ENCODE measurements at regions not wholly inside any gene's neighbourhood (a gene's known extent, or its start where the extent isn't known, plus 50 kb on each side); places are given as distances from the start of the nearest gene placed in this dataset.

- POLR2A ChIA-PET, result no interaction called here
- CTCF ChIA-PET, result no interaction called here
- TF ChIP-seq ZNF384 (IDR thresholded peaks at IDR 0.05) (no peak), PKNOX1 (IDR thresholded peaks at IDR 0.05) (no peak), FOXK2 (IDR thresholded peaks at IDR 0.05) (no peak), NFRKB (IDR thresholded peaks at IDR 0.05) (no peak), HDGF (IDR thresholded peaks at IDR 0.05; ENCODE audit: borderline replicate concordance) (no peak)
- no peak for DNase-seq (ENCODE audit: extremely low spot score)
Observed at GRCh38 chrX:13180807-13181206, 136.4 kb upstream of the FAM9C start.

GRCh38 chrX:13179586-13179985, 135.2 kb upstream of the FAM9C start:
- ChIA-PET CTCF (no interaction called here), POLR2A (no interaction called here)
- TF ChIP-seq SUZ12 (IDR thresholded peaks at IDR 0.05) (no peak), FOXK2 (IDR thresholded peaks at IDR 0.05) (no peak), ARNT (IDR thresholded peaks at IDR 0.05) (no peak), FOXA1 (IDR thresholded peaks at IDR 0.05) (no peak), NFRKB (IDR thresholded peaks at IDR 0.05) (no peak), FOXM1 (IDR thresholded peaks at IDR 0.05; ENCODE audit: borderline replicate concordance) (no peak), HDGF (IDR thresholded peaks at IDR 0.05; ENCODE audit: borderline replicate concordance) (no peak), BHLHE40 (IDR thresholded peaks at IDR 0.05; ENCODE audit: borderline replicate concordance) (no peak), TARDBP (IDR thresholded peaks at IDR 0.05) (no peak)

GRCh38 chrX:13179100-13179499, 134.7 kb upstream of the FAM9C start:
- DNase-seq (ENCODE audit: extremely low spot score), result no peak
- ChIA-PET POLR2A (no interaction called here), CTCF (no interaction called here)
- TF ChIP-seq ELF4 (IDR thresholded peaks at IDR 0.05) (no peak), NFRKB (IDR thresholded peaks at IDR 0.05) (no peak), CTBP1 (IDR thresholded peaks at IDR 0.05; ENCODE audit: borderline replicate concordance) (no peak), LEF1 (IDR thresholded peaks at IDR 0.05; ENCODE audit: borderline replicate concordance) (no peak), FOXA1 (IDR thresholded peaks at IDR 0.05) (no peak)

More at GRCh38 chrX:13179586-13179985, 135.2 kb upstream of the FAM9C start:
- no peak for DNase-seq (ENCODE audit: extremely low spot score)

- DNase-seq (ENCODE audit: extremely low spot score), result no peak
- ChIA-PET CTCF (no interaction called here), POLR2A (no interaction called here)
- TF ChIP-seq FOXM1 (IDR thresholded peaks at IDR 0.05; ENCODE audit: borderline replicate concordance), result no peak
- TF ChIP-seq ARNT (IDR thresholded peaks at IDR 0.05), result no peak
- no peak for TF ChIP-seq ZNF384 (IDR thresholded peaks at IDR 0.05)
- TF ChIP-seq ELF4 (IDR thresholded peaks at IDR 0.05), result no peak
- TF ChIP-seq SUZ12 (IDR thresholded peaks at IDR 0.05), result no peak
- TF ChIP-seq BHLHE40 (IDR thresholded peaks at IDR 0.05; ENCODE audit: borderline replicate concordance), result no peak
- no peak for TF ChIP-seq FOXA1 (IDR thresholded peaks at IDR 0.05)
- no peak for TF ChIP-seq PKNOX1 (IDR thresholded peaks at IDR 0.05)
- no peak for TF ChIP-seq CTBP1 (IDR thresholded peaks at IDR 0.05; ENCODE audit: borderline replicate concordance)
- no peak for TF ChIP-seq TARDBP (IDR thresholded peaks at IDR 0.05)
- TF ChIP-seq HDGF (IDR thresholded peaks at IDR 0.05; ENCODE audit: borderline replicate concordance), result no peak
Observed at GRCh38 chrX:13177921-13178566, 133.6 kb upstream of the FAM9C start.

GRCh38 chrX:13175056-13175455, 130.6 kb upstream of the FAM9C start:
- TF ChIP-seq FOXK2 (IDR thresholded peaks at IDR 0.05) (no peak), FOXA1 (IDR thresholded peaks at IDR 0.05) (no peak), TARDBP (IDR thresholded peaks at IDR 0.05) (no peak), HDGF (IDR thresholded peaks at IDR 0.05; ENCODE audit: borderline replicate concordance) (no peak), L3MBTL2 (conservative IDR thresholded peaks at IDR 0.05) (no peak), PKNOX1 (IDR thresholded peaks at IDR 0.05) (no peak), NFRKB (IDR thresholded peaks at IDR 0.05) (no peak)
- POLR2A ChIA-PET, result no interaction called here
- CTCF ChIA-PET, result no interaction called here
- no peak for DNase-seq (ENCODE audit: extremely low spot score)

GRCh38 chrX:13170966-13171558, 126.6 kb upstream of the FAM9C start:
- TF ChIP-seq SUZ12 (IDR thresholded peaks at IDR 0.05) (no peak), SP1 (IDR thresholded peaks at IDR 0.05) (no peak), ZNF384 (IDR thresholded peaks at IDR 0.05) (no peak), ARNT (IDR thresholded peaks at IDR 0.05) (no peak), PKNOX1 (IDR thresholded peaks at IDR 0.05) (no peak), BHLHE40 (IDR thresholded peaks at IDR 0.05; ENCODE audit: borderline replicate concordance) (no peak), CTBP1 (IDR thresholded peaks at IDR 0.05; ENCODE audit: borderline replicate concordance) (no peak), FOXK2 (IDR thresholded peaks at IDR 0.05) (no peak), TARDBP (IDR thresholded peaks at IDR 0.05) (no peak), NFRKB (IDR thresholded peaks at IDR 0.05) (no peak), ELF4 (IDR thresholded peaks at IDR 0.05) (no peak), L3MBTL2 (conservative IDR thresholded peaks at IDR 0.05) (no peak), LEF1 (IDR thresholded peaks at IDR 0.05; ENCODE audit: borderline replicate concordance) (no peak), HDGF (IDR thresholded peaks at IDR 0.05; ENCODE audit: borderline replicate concordance) (no peak)
- POLR2A ChIA-PET, result no interaction called here
- CTCF ChIA-PET, result no interaction called here
- no peak for DNase-seq (ENCODE audit: extremely low spot score)
